ENCODE measurements at regions not wholly inside any gene's neighbourhood (a gene's known extent, or its start where the extent isn't known, plus 50 kb on each side); places are given as distances from the start of the nearest gene placed in this dataset.

- Mint-ChIP-seq H3K36me3 (ENCODE audit: insufficient read depth, unreplicated experiment) (no peaks in the 10 kb centered on the region), H3K27me3 (ENCODE audit: unreplicated experiment) (no peaks in the 10 kb centered on the region), H3K9me3 (ENCODE audit: low read depth, unreplicated experiment) (no peaks in the 10 kb centered on the region), H3K4me3 (ENCODE audit: low read depth, unreplicated experiment) (no peak overlapping the region), H3K27ac (ENCODE audit: unreplicated experiment) (no peak overlapping the region), H3K4me1 (ENCODE audit: low read depth, unreplicated experiment) (peaks cover 10% of the 10 kb centered on the region)
- no peak for TF ChIP-seq CTCF (IDR thresholded peaks at IDR 0.05; ENCODE audit: unreplicated experiment)
- no peak for DNase-seq
- CTCF ChIA-PET = no interaction called here
- BruUV-seq (replicated peaks) = no TSS peak
- intact Hi-C loops (cut with micrococcal nuclease; ENCODE audit: unreplicated experiment) = no loop called here
These were observed 948.2 kb downstream of the GALC start for GRCh38 chr14:87044807-87045206.

- DNase-seq = no peak
- no peak overlapping the region for H3K27ac Mint-ChIP-seq (ENCODE audit: unreplicated experiment)
- no peaks in the 10 kb centered on the region for H3K9me3 Mint-ChIP-seq (ENCODE audit: low read depth, unreplicated experiment)
- H3K27me3 Mint-ChIP-seq (ENCODE audit: unreplicated experiment) = no peaks in the 10 kb centered on the region
- no peak overlapping the region for H3K4me3 Mint-ChIP-seq (ENCODE audit: low read depth, unreplicated experiment)
- intact Hi-C loops (cut with micrococcal nuclease; ENCODE audit: unreplicated experiment) = no loop called here
- CTCF ChIA-PET = interaction anchor here (0.6 to 0.8 kb wide), 3 partner anchors 22 to 97 kb away, joined by 3 to 7 read pairs (median 3); no protein-coding TSS in a partner anchor
- TF ChIP-seq CTCF (IDR thresholded peaks at IDR 0.05; ENCODE audit: unreplicated experiment) = no peak
- peaks cover 10% of the 10 kb centered on the region for H3K4me1 Mint-ChIP-seq (ENCODE audit: low read depth, unreplicated experiment)
- BruUV-seq (replicated peaks) = no TSS peak
- H3K36me3 Mint-ChIP-seq (ENCODE audit: insufficient read depth, unreplicated experiment) = no peaks in the 10 kb centered on the region
These were observed 949.2 kb downstream of the GALC start for GRCh38 chr14:87043667-87044200.

- Mint-ChIP-seq H3K27ac (ENCODE audit: unreplicated experiment) (no peak overlapping the region), H3K4me1 (ENCODE audit: low read depth, unreplicated experiment) (peaks cover 10% of the 10 kb centered on the region), H3K4me3 (ENCODE audit: low read depth, unreplicated experiment) (no peak overlapping the region), H3K27me3 (ENCODE audit: unreplicated experiment) (no peaks in the 10 kb centered on the region), H3K9me3 (ENCODE audit: low read depth, unreplicated experiment) (peaks cover 2% of the 10 kb centered on the region), H3K36me3 (ENCODE audit: insufficient read depth, unreplicated experiment) (no peaks in the 10 kb centered on the region)
- CTCF ChIA-PET = no interaction called here
- BruUV-seq (replicated peaks) = no TSS peak
- no peak for TF ChIP-seq CTCF (IDR thresholded peaks at IDR 0.05; ENCODE audit: unreplicated experiment)
- intact Hi-C loops (cut with micrococcal nuclease; ENCODE audit: unreplicated experiment) = no loop called here
- DNase-seq = no peak
These were observed 950.6 kb downstream of the GALC start for GRCh38 chr14:87042354-87042753.

- BruUV-seq (replicated peaks) = no TSS peak
- Mint-ChIP-seq H3K4me3 (ENCODE audit: low read depth, unreplicated experiment) (no peak overlapping the region), H3K4me1 (ENCODE audit: low read depth, unreplicated experiment) (peaks cover 10% of the 10 kb centered on the region), H3K9me3 (ENCODE audit: low read depth, unreplicated experiment) (peaks cover 2% of the 10 kb centered on the region), H3K27me3 (ENCODE audit: unreplicated experiment) (no peaks in the 10 kb centered on the region), H3K36me3 (ENCODE audit: insufficient read depth, unreplicated experiment) (no peaks in the 10 kb centered on the region), H3K27ac (ENCODE audit: unreplicated experiment) (no peak overlapping the region)
- CTCF ChIA-PET = no interaction called here
- intact Hi-C loops (cut with micrococcal nuclease; ENCODE audit: unreplicated experiment) = no loop called here
- DNase-seq = no peak
- no peak for TF ChIP-seq CTCF (IDR thresholded peaks at IDR 0.05; ENCODE audit: unreplicated experiment)
These were observed 951.5 kb downstream of the GALC start for GRCh38 chr14:87041290-87042020.

All from Calu3 (cell line).